ENCODE measurements at regions not wholly inside any gene's neighbourhood (a gene's known extent, or its start where the extent isn't known, plus 50 kb on each side); places are given as distances from the start of the nearest gene placed in this dataset.

DNA sequence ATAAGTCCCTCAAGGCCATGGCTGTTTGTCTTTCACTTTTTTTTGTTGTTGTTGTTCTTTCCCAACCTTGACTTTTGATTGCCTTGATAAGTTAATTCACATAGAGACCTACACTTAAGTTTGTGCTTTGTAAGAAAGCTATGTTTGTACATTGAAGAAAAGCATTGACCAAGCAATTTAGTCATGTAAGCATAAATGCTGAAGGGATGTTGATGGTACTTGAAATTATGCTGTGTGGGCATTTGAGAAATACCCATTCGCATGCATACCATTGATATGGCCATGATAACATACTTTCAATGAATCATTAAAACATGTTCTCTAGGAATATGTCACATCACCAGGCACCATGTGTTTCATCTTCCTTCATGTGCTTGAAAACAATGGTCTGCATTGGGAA lies 803.7 kb upstream of the TMEM132C start:
- TF ChIP-seq, protein P1, sequence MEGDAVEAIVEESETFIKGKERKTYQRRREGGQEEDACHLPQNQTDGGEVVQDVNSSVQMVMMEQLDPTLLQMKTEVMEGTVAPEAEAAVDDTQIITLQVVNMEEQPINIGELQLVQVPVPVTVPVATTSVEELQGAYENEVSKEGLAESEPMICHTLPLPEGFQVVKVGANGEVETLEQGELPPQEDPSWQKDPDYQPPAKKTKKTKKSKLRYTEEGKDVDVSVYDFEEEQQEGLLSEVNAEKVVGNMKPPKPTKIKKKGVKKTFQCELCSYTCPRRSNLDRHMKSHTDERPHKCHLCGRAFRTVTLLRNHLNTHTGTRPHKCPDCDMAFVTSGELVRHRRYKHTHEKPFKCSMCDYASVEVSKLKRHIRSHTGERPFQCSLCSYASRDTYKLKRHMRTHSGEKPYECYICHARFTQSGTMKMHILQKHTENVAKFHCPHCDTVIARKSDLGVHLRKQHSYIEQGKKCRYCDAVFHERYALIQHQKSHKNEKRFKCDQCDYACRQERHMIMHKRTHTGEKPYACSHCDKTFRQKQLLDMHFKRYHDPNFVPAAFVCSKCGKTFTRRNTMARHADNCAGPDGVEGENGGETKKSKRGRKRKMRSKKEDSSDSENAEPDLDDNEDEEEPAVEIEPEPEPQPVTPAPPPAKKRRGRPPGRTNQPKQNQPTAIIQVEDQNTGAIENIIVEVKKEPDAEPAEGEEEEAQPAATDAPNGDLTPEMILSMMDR (IDR thresholded peaks at IDR 0.05), result no peak
- no peak for TF ChIP-seq ZFX (IDR thresholded peaks at IDR 0.05; ENCODE audit: borderline replicate concordance)
